ENCODE measurements at regions not wholly inside any gene's neighbourhood (a gene's known extent, or its start where the extent isn't known, plus 50 kb on each side); places are given as distances from the start of the nearest gene placed in this dataset.

DNA sequence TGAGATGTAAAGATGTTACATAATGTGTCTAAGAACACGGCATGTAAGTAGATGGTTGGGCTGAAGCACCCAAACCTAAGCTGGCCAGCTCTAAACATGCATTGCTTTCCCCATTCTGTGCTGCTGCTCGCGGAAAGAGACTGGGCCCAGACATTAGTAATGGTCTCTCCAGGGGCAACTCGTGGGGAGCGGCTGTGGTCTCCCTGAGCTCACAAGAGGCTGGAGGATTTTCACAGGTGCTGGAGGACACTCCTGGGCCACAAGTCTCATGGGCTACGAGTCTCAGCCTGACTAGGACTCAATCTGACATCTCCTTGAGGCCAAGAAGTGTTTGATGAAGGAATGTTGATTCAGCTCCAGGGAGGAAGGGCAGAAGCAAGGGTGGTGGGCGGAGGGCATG, 92.7 kb upstream of the PTCH1 start:
- TF ChIP-seq TAF1 (IDR thresholded peaks at IDR 0.05; ENCODE audit: borderline replicate concordance, low read depth, low read length) (no peak), CEBPB (IDR thresholded peaks at IDR 0.05; ENCODE audit: borderline replicate concordance in 1 of 2, low read depth in 2 of 2, low read length in 2 of 2) (no peak), GATAD2B (conservative IDR thresholded peaks at IDR 0.05; ENCODE audit: low read depth) (no peak)
